DLD1 (cell line): ENCODE measurements at regions not wholly inside any gene's neighbourhood (a gene's known extent, or its start where the extent isn't known, plus 50 kb on each side); places are given as distances from the start of the nearest gene placed in this dataset.

Experiments used
- in situ Hi-C: cut with HindIII; loops from 2 replicates; pipeline ENCODE4 v1.10.0; 2017; ENCODE audit warnings: low sequenced_read_pairs

DNA sequence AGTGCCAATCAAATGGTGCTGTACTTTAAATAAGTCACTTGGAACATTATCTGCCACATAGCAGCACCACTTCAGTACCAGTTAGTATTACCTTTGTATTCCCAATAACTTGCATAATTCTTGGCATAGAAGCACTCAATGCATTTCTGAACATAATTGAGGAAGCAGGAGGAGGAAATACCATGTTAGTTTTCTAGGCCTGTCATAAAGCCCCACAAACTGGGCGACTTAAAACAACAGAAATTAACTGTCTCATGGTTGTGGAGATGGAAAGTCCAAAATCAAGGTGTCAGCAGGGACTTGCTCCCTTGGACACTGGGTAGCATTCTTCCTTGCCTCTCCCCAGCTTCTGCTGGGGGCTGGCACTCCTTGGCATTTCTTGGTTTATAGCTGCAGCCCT, 296.2 kb downstream of the HS3ST1 start:
- in situ Hi-C loops = no loop called here

DNA sequence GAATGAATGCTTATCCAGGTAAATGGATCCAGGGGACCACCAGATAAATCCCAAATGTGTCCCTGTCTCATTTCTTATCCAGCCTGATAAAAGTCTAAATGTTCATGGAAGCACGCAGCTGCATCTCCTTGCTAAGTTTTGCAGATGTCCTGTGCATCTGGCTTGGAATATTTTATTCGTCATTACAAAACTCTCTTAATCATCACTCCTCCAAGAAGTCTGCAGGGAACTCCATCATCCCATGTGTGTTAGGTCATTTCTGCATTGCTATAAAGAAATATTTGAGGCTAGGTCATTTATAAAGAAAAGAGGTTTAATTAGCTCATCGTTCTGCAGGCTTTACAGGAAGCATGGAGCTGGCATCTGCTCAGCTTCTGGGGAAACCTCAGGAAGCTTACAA, 297.2 kb downstream of the HS3ST1 start:
- in situ Hi-C loops = no loop called here

DNA sequence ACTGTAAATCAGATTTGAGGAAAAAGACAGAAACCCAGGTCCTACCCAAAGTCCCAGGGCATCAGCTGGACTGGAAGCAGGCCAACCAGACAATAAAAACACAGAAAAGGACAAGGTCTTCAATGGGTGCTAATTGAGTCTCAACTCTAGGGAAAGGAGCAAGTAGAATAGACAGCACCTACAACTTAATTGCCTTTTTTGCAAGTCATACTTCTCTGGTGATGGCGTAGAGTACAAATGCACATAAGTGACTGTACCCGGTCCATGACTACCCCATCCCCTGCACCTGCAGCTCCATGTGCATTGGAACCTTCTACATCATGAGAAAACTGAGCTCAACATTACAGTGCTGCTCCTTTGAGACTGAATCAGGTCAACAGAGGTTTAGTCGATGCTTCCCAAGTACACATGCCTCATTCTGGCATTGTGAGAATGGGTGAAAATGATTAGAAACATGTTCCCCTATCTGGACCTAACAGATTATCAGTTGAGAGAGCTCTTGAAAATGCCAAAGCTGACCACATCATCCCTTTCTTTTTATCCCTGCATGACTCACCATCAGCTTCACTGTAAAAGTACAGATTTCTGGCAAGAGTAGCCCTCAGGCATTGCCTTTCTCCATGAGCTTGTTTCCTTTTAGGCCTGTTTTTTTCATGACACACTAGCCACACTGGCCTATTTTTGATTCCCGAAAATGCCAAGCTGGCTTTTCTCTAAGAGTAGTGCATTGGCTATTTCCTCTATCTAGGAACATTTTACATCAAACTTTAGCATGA, 298.3 kb downstream of the HS3ST1 start:
- in situ Hi-C loops = no loop called here

DNA sequence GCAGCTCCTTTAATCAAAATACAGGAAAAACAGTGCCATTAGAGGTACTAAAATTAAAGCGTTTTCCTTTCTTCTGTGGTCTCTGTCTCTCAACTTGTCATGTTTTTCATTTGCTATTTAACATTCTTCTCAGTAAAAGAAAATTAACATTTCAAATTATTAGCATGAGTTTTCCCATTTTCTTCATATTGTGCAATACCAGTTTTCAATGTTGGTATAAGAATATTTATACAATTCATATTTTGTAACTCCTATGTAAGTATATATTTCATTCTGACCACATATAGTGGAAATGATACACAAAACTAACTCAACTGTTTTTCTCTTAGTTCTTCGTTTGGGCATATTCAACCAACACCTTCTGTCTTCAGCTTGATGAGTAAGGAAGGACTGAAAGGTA, 308.3 kb downstream of the HS3ST1 start:
- in situ Hi-C loops = no loop called here

DNA sequence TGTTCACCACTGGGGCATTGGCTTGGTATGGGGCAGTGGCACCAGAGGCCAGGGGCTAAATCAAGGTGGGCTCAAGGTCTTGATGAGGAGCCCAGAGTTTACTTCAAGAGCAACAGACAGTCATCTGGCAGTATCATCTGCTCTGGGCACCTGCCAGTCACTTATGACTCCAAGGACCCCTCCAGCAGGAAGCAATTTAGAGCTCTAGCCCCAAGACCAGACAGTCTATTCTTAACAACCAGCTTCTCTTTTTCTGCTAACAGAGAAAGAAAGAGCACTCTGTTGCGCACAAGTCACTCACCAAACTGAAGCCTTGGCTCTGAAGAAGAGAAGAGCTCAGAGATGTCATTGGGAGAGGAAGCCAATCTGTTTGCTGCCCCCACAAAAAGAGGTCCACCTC, 309.2 kb downstream of the HS3ST1 start:
- in situ Hi-C loops = no loop called here

DNA sequence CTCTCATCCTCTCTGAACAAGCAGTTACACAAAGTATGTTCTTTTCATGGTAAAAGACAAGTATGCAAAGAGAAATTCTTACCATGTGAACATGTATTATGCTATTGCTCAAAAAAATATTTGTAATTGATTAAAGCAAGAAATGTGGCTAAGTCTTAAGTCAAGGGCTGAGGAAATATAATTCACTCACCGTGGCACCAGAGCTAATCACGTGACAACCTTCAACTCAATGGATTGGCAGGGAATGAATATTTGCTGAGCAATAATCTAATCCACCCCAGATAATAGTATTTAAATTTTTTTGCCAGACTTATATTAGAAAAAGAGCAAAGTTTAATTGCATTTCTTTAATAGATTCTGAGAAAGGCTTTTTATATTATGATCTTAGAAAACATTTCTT, 310.2 kb downstream of the HS3ST1 start:
- in situ Hi-C loops = no loop called here

DNA sequence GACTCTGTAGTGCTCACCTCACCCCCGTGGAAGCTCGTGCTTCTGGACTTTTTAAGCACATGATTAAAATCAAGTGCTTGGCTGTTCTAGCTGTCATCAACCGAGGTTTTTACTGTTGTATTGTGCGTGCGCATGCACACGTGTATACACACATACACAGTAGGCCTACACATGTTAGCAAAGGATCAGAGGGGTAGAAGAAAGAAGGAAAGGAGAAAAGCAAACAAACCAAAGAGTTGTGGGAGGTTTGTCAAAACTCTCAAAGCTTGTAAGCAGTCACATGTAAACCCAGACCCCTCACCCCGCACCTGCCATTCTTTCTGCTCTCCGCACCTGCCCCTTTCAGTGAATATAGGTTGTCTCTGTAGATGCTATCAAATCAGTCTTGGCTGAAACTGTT, 311.8 kb downstream of the HS3ST1 start:
- in situ Hi-C loops = no loop called here

DNA sequence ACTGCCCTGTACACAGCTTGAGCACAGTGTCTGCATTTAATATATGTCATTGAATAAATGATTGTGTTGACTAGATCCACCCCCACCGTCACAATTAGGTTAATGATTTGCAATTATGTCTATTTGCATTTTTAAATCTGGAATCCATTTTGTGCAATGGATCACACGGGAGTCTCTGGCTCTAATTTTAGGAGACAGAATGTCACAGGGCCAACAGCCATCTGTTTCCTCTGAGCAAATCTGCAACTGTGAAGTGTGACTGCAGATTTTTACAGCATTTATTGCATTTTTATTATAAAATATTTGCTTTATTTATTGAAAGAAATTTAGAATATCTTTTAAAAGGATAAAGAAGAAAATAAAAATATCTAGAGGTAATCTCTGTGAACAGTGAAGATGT, 316.8 kb downstream of the HS3ST1 start:
- in situ Hi-C loops = no loop called here

DNA sequence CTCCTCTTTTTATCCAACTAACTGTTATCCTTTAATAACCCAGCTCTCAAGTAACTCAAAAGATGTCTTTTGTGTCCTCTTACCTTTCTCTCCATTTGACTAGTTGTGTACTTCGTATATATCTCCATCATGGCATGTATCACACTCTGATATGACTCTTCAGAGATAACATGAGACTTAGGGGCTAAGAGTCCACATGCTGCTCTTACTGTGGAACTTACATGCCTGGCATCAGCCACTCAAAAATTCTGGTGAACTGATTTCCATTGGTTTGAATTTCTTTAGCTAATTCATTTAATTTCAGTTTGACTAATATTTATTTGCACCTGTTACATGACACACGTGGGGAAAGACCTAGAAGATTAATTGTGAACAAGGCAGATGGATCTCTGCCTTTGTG, 317.3 kb downstream of the HS3ST1 start:
- in situ Hi-C loops = no loop called here

DNA sequence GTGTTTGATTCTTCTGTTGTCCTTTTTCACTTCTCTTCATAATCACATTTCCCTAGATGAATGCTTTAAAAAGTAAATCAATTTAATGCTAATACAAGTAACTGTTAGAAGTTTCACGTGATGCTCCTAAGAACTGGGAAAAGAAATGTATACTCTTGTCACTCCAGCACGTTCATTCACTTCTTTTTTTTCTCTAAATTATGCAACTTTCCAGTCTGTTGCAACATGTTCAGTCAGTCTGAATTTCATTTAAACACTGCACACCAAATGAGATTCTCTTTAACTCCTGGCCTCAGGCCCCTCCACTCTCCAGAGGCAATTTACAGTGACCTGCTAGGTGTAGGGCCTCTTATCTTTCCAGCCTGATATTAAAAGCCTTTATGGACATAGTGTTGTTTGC, 321.9 kb downstream of the HS3ST1 start:
- in situ Hi-C loops = no loop called here

DNA sequence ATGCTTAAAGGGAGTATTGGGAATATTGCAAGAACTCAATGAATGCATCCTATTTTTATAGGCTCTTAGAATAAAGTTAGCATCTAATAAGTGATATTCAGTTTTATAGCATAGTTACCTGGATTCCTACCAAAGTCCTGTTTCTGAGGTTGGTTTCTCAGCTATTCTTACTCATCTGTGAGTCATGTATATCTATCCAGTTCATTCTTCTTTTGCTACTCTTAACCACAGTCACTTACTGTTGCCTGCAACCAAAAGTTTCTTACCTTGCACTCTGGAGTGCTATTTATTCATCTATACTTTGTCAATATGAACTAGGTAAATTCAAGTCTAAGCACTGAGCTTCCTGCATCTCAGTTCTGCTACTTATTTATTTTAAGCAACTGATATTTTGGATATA, 322.5 kb downstream of the HS3ST1 start:
- in situ Hi-C loops = no loop called here

DNA sequence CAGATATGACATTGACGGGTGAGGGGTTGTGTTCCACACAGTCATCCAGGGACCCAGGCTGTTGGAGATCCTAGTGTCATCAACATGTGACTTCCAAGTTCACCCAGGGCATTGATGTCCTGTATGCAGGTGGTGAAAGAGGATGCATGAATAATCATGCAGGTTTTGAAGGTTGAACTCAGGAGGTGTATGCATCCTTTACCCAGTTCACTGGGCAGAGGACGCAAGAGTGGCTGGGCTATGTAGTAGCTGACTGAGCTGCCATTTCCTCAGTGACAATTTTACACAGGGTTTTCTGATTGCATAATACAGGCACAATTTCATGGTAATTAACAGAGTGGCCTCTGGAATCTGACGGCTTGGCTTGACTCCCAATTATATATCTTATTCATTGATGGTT, 323.0 kb downstream of the HS3ST1 start:
- in situ Hi-C loops = no loop called here

DNA sequence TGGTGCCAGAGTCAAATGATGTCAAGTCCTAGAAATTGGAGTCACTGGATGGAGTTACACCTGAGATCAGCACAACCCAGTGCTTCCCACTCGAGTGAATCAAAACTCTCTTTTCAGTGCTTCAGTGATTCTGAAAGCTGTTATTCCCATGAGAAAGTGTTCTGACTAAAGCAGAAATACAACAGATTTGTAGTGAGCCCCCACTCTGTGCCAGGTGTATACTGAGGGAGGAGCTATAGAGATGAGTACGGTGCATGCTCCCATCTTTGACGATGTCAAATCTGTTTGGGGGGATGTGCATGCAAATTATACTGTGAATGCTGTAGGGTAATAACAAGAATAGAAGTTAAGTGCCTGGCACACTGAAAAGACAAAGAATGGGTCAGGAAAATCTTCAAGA, 330.2 kb downstream of the HS3ST1 start:
- in situ Hi-C loops = no loop called here

DNA sequence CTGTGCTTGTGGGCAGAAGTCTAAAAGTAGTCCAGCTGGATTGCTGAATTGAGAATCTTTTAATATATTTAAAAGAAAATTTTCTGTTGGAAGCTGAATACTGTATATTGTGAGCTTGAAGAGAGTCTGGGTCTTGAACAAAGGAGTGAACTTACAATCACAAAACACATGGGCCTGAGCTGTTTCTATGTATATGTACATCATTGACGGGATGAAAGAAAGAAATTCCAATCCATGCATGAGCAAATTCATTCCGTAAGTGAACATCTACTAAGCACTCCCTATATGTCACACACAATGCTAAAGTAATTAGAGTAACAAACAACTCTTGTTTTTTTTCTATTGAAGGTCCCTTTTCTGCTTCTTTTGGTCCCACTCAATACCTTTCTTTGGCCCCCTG, 331.0 kb downstream of the HS3ST1 start:
- in situ Hi-C loops = no loop called here

DNA sequence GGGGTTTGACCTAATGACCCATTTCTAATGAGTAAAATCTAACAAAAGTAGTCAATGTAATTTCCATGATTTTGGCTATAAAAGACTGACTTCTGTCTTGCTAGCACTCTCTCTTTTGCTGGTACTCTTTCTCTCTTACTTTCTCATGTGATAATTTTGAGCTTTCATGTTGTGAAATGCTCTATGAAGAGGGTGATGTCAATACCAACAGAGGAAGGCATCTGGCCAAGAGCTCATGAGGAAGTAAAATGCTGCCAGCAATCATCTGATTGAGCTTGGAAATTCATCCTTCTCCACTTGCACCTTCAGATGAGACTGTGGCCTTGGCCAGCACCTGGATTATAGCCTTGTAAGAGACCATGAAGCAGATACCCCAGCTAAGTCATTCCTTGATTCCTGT, 347.7 kb downstream of the HS3ST1 start:
- in situ Hi-C loops = no loop called here

DNA sequence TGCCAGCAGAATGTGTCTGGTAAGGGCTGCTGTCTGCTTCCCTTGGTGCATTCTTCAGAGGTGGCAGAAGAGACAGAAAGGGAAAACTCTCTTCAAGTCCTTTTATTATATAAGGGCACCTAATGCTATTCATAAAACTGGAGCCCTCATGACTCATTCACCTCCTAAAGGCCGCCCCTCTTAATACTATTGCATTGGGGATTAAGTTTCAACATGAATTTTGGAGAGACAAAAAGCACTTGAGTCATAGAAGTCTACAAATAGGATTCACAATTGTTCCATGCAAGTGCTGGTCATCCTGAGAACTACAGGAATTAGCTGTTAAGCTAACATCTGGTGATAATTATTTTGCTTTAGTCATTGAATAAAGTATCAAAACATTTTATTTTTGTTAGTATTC, 349.5 kb downstream of the HS3ST1 start:
- in situ Hi-C loops = no loop called here

DNA sequence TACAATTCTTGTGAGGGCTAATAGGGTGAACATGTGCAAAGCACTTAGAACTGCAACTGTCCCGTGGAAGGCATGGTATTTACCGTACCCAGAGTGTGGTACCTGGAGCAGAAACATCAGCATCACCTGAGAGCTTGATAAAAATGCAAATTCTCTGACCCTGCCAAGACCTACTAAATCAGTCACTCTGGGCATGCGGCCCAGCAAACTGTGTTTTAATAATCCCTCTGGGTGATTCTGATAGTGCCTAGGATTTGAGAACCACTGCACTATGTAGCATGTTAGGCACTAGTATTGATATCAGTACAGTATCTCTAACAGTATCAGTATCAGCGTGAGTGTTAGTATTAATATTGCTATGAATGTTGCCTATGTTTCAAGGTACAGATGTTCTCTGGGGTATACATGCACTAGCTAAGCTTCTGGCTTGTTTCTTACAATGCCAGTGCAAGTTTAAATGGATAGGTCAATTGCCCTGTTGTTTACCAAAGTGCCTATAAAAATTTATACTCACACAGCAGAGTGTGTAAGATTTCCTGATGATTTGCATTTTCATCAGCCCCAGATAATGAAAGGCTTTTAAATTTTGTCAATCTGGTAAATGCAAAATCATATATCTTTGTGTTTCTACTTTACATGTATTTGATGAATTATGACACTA, 354.0 kb downstream of the HS3ST1 start:
- in situ Hi-C loops = no loop called here

DNA sequence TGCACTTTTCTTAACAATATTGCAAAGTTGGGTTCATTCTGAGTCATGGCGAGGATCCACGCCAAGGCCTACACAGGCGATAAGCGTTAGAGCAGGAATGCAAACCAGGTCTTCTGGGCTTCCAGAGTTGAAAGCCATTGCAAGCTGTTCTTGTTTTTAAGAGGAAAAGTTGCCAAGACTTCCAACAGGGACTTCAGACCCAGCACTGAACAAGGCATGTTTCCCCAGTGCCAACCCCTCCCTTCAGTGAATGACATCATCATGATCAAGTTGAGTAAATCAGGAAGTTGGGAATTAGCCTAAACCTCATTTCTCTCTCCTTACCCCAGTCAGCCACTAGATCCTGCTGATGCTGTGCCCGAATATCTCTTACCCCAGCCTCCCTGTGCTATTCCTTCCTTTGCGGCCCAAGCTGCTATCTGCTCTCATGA, 355.1 kb downstream of the HS3ST1 start:
- in situ Hi-C loops = no loop called here

DNA sequence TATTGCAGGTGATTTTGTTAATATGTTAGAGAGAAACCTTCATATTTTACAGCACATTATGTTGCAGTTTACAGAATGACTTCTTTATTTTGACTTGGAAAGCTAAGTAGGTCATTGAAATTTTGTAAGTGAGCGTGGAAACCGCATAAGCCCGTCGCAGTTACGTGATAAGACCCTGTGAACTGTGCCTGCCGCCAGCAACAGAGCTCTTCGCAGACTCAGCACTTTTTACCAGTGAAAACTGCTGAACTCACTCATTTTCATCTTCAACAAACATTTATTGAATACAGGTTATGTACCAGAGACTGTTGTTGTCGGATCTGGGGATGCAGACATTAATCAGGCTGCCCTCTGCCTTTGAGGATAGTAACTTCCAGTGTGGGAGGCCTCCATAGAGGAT, 355.7 kb downstream of the HS3ST1 start:
- in situ Hi-C loops = no loop called here

DNA sequence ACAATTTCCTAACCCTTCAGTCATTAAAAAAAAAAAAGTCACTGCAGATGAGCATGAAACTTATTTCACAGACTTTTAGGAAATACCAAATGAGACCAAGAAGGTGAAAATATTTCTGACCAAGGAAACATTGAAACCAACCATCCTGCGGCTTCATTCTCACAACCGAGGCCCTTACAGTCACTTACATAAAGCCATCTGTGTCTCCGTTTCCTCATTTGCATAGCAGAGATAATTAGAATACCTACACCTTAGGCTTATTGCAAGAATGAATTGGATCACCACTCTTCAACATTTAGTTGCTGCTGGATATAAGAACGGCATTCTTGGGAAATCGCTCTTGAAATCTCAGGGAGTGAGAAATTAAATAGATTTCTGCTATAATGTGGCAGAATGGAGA, 356.2 kb downstream of the HS3ST1 start:
- in situ Hi-C loops = no loop called here

DNA sequence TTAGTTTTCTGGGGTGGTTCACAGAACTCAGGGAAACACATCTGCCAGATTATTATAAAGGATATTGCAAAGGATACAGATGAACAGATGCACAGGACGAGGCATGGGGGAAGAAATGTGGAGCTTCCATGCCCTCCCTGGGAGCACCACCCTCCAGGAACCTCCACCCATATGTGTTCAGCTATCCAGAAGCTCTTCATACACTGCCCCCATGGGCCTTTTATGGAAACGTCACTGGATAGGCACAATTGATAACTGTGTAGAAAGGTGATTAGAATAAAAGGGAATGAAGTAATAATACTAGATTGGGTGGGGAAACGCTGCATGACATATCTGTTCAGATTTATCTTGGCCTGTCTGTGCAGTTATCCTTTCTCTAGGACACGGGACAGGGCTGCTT, 357.9 kb downstream of the HS3ST1 start:
- in situ Hi-C loops = no loop called here

DNA sequence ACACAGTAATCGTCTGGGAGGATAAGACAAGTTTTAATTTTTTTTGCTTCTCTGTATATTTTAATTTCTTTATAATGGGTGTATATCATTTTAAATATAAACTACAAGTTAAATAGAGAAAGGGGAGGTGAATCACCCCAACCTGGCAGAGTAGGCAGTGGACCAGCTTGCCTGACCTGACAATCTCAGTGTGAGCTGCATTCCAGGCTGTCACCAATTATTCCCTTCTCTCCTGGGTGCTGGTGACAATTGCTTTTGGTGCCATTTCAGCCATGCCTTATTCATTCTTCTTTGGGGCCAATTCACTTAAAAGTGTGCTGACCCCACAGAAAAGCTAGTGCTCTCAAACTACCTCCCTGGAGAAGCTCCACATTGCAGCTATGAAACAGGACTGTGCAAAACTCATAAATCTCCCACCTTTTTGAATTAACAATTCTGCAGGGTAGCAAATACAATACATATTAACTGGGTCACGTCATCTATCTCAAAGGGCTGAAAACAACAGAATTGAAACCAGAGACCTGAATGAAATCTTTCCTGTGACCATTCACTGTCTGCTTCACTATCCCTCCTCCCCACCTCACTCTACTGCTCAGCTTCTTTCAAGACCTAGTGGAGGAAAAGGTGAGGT, 359.0 kb downstream of the HS3ST1 start:
- in situ Hi-C loops = no loop called here
